H54 (cell line): ENCODE measurements at regions not wholly inside any gene's neighbourhood (a gene's known extent, or its start where the extent isn't known, plus 50 kb on each side); places are given as distances from the start of the nearest gene placed in this dataset.
"Not testable (repeated sequence)": the region's sequence is repeated elsewhere in the genome, so short reads cannot be mapped to it uniquely, and the experiment has no call there.

Experiments
- DNase-seq: peaks from one replicate; pipeline ENCODE4 v3.0.0; 2011; ENCODE audit warnings: low spot score, mixed read lengths; ENCODE audit not compliant: insufficient read length
- FAIRE-seq: peaks from 3 replicates; lab custom pipeline; 2011; peaks lifted over from hg19 to GRCh38; lab: Jason Lieb, UNC
- POLR2A ChIP-seq: IDR thresholded peaks from 2 replicates; pipeline ENCODE4 v1.6.1; 2011; ENCODE audit warnings: low read depth, mild to moderate bottlenecking, low read length

DNA sequence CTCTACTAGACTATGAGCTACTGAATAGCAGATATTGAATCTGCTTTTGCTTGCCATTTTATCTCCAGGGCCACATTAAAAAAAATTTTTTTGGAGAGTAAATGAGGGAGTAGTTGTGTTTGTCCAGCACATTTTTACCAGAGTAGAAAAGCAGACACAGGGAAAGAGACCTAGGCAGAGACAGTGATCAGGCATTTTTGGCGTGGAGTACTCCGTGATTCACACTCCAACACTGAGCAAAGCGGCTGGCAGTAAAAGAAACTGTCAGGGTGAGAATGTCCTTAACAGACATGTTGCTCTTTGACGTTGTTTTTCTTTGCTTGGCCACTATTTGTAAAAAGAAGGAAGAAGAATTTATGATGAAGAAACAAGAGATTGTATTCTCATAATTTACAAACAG, 304.0 kb downstream of the TDRD3 start:
- DNase-seq (no peak), FAIRE-seq (no peak)
- no peak for TF ChIP-seq POLR2A

DNA sequence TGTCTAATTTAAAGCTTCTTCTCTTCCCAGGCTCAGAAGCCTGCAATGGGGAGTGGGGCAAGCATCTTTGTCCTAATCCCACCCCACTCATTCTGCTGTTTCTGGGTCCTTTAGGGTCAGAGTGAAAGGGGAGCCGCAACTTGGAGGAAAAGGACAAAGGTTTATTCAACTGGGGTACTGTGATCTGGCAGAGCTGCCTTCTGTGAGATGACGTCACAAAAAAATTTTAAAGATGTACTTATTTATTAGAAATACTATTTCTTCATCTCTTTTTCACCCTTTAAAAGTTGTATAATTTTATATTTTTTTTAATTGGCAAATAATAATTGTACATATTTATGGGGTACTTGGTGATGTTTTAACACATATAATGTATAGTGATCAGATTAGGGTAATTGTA, 302.6 kb downstream of the TDRD3 start:
- no peak for TF ChIP-seq POLR2A
- FAIRE-seq (no peak), DNase-seq (no peak)

DNA sequence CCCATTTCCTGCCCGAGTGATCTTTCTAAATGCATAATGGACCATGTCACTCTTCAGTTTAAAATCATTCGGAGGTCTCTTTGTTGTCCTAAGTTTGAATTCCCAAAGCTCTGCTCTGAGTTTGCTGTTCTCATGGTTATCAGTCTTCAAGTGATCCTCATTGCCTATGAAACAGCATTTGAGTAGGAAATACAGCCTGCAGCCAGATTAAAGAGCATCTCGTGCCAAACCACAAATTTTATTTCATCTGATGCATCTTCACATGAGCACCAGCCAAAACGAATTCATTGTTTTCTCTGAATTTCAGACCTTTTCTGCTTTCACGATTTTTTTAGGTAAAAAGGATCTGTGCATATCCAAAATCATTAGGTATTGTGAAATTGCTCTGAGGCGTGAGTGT, 299.6 kb downstream of the TDRD3 start:
- no peak for TF ChIP-seq POLR2A
- FAIRE-seq (no peak), DNase-seq (no peak)

DNA sequence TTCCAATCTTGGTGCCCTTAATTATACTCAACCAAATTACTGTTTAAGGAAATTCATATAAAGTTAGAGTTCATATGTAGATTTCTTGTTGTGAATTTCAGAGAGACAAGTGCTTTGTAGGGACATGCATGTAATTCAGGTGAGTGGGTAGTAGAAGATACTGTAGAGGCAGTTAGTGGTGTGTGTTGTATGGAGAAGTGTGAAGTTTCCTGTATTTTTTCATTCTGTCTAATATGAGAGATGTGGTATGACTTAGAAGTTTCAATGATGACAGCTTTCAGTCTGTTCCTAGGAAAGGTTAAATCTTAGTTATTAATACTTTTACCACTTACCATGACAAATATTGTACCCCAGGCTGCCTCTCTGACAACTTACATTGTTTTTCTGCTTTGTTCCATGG, 294.2 kb downstream of the TDRD3 start:
- DNase-seq: no peak
- FAIRE-seq: no peak
- TF ChIP-seq POLR2A: no peak

DNA sequence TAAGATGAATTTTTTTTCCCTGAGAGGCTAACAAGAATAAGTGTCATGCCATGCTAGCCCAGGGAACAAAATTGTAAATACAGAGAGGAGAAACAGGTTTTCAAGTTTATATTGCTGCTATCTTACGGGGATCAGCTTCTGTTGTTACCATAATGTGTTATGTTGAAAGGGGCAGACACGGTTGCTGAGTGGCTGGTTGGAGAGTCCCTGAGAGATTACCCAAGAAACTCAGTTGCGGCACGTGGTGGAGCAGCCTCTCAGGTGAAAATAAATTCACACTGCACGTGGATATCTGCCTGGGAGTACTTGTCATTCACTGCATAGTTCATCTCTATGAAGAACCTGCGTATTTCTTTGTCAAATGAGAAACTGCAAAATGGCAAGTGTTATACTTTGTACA, 293.6 kb downstream of the TDRD3 start:
- no peak for TF ChIP-seq POLR2A
- FAIRE-seq (no peak), DNase-seq (no peak)

DNA sequence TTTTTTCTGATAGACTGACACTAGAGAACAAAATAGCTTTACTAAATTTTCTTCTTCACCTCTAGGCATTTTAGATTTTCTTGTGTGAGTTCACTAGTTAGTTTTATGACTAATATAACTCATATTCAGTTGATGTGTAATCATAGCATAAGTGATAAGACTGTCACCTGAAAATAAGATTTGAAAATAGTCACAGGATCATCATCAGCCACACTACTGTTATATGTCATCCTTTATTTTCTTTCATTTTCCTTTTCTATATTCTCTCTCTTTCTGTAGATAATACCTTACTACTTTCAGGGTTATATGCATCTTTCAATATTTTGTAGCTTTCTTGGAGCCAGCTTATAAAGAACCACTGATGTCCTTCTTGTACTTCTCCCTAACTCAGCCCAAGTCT, 292.6 kb downstream of the TDRD3 start:
- DNase-seq (no peak), FAIRE-seq (no peak)
- TF ChIP-seq POLR2A: no peak

DNA sequence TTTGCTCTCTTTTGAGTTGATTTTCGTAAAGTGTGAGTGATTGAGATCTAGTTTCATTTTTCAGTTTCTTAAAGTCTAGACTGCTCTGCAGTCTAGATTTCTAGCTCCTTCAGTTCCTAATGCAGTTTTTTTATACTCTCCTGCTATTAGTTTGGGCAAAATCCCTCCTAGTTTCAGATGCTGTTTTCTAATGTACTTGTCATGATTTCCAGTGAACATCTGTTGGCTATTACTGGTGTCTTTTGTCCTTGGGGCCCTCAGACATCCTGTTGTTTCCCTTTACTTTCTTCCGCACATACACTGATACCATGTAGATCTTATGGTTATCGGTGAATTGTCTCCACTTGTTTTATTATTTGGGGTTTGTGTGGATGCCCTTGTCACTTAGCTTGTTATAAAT, 292.1 kb downstream of the TDRD3 start:
- FAIRE-seq: no peak

DNA sequence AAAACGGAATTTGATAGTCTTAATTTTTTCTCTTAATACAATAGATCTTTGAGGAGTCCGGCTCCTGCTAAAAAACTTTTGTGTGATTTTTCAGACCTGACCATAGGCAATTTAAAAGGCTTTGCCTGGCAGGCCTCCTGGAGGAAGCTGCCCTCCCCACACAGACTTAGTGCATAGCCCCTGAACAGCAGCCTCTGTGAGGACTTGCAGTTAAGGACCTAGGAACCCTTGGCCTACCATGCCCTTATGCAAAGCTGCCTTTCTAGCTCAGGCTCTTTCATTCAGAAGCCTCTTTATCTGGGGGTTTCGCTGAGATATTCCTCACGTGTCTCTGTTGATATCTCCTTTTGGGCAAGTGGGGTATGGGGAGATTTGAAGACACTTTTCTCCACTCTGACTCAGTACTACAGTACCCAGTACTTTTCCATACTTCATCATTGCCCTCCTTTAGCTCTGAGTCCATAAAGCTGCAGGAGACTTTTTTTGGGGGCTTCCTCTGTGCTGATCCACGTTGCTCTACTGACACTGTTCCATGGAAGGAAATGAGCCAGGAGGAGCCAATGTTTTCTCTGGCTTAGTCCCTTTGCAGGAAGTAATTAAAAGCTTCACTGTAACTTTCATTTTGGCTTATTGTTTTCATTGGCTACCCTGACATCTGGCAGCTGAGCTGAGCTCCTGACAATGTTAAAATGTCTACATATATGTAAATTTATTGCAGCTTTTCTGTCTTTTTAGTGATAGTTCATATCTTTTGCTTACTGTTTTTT, 283.1 kb downstream of the TDRD3 start:
- TF ChIP-seq POLR2A: no peak
- no peak for FAIRE-seq
- no peak for DNase-seq

More for the DNA sequence above, 292.1 kb downstream of the TDRD3 start:
- no peak for DNase-seq
- no peak for TF ChIP-seq POLR2A

DNA sequence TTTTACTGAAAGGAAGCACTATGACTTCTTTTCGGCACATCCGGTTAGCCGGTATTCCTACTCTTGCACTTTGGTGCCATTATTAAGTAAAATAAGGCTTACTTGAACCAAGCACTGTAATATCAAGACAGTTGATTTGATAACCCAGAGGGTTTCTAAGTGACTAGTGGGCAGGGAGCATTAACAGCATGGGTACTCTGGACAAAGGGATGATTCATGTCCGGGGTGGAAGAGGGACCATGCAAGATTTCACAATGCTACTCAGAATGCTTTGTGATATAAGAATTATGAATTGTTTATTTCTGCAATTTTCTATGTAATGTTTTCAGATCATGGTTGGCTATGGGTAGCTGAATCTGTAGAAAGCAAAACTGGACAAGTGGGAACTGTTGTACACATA, 282.1 kb downstream of the TDRD3 start:
- FAIRE-seq (no peak), DNase-seq (no peak)

DNA sequence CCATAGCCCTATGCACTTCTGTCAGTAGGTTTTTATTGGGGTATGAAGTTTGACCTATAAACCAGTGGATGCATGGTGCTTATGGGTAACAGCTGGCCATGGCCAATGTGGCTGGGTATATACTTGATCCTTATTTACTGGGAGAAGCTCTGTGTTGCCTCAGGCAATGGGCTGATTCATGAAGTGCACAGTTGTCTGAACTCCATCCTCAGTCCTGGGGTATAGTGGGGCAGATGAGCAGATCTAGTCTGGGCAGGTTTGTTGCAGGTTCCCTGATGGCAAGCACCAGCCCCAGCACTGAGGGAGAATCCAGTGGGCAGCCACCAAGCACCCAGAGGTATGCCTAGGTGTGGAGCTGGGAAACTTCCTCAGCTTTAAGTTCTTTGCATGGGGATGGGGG, 274.4 kb downstream of the TDRD3 start:
- DNase-seq (no peak), FAIRE-seq (no peak)
- TF ChIP-seq POLR2A: no peak

More for the DNA sequence above, 282.1 kb downstream of the TDRD3 start:
- TF ChIP-seq POLR2A: no peak

DNA sequence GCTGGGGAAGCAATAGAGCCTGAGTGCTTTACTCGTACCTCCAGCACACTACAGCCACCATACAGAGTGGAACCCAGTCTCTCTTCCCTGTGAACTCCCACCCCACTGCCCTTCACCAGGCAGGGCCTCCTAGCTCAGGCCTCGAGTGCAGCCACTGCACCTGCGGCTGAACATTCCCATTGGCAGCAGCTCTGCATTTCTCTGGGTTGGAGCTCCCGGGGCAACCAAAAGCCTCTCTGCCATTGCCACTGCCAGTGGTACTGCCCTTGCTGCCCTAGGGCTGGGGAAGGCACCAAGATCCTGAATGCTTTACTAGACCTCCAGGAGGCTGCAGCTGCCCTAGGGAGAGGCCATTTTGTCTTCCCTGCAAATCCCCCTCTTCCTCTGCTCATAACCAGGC, 266.8 kb downstream of the TDRD3 start:
- no peak for TF ChIP-seq POLR2A
- no peak for DNase-seq
- FAIRE-seq: no peak

DNA sequence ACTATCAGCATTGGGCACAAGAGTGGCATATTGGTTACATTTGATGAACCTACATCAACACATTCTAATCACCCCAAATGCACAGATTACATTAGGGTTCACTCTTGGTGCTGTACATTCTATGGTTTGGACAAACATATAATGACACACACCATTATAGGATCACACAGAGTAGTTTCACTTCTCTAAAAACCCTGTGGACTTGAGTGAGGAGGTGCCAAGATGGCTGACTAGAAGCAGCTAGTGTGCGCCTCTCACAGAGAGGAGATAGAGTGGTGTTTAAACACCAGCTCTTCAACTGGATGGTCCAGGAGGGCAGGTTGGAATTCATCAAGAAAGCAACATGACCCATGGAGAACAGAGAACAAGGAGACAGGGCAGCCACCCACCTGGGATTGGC, 265.6 kb downstream of the TDRD3 start:
- no peak for TF ChIP-seq POLR2A
- no peak for DNase-seq
- FAIRE-seq: no peak

DNA sequence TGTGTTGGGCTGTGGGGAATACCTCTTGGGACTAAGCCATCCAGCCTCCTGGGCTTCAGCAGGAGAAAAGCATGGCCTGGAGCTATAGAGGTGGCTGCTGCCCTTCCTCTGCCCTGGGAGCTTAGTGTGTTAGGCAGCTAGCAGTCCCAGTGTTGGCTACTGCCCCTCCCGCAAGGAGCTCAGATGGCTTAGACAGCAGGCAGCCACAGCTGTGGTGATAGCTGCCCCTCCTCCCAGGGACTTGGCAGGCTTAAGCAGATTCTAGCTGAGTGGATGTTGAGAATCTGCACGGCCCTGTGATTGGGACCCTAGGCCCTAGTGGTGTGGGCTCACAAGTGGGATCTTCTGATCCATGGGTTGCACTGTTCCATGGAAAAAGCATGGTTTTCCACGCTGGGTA, 264.5 kb downstream of the TDRD3 start:
- FAIRE-seq (no peak), DNase-seq (no peak)
- TF ChIP-seq POLR2A: no peak

DNA sequence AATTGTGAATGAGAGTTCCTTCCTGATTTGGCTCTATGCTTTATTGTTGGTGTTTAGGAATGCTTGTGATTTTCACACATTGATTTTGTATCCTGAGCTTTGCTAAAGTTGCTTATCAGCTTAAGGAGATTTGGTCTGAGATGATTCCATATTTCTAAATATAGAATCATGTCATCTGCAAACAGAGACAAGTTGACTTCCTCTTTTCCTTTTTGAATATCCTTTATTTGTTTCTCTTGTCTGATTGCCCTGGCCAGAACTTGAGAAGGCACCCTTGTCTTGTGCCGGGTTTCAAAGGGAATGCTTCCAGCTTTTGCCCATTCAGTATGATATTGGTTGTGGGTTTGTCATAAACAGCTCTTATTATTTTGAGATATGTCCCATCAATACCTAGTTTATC, 260.6 kb downstream of the TDRD3 start:
- FAIRE-seq, DNase-seq: not testable (repeated sequence)

DNA sequence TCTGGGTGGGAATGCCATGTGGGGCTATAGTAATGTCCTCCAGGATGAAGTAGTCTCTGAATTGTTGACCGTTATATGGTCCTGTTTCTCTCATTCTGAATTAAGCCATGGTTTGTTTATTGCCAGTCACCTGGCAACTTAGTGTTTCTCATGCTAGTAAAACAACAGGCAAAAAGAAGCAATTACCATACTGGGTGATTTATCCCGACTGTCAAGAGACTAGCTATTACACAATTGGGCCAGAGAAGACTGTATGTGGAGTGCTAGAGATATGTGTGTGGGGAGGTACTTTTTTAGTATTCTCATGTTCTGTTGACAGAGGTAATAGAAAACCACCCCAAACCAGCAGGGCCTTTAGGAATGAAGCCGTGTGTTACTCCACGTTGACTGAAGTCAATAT, 258.2 kb downstream of the TDRD3 start:
- no peak for TF ChIP-seq POLR2A
- no peak for FAIRE-seq
- DNase-seq: no peak
